WTC11 (cell line): ENCODE measurements at regions not wholly inside any gene's neighbourhood (a gene's known extent, or its start where the extent isn't known, plus 50 kb on each side); places are given as distances from the start of the nearest gene placed in this dataset.

Experiments used
- ATAC-seq: fragments of 200-7000 bp; cut with Tn5 transposase; 2 replicates; pipeline ENCODE4 v1.10.0; 2021; ENCODE audit warnings: mild to moderate bottlenecking, moderate library complexity
- CTCF ChIA-PET: fragments of 300-600 bp; sonication (Branson Sonifier 250); formaldehyde crosslinking; loops from one replicate; lab custom pipeline; 2021; ENCODE audit warnings: antibody characterized with exemption; lab: Charles Lee
- POLR2A ChIA-PET: fragments of 350-600 bp; sonication (Branson Sonifier 250); formaldehyde crosslinking; loops from one replicate; lab custom pipeline; 2021; ENCODE audit warnings: antibody characterized with exemption; lab: Charles Lee
- DNase-seq: peaks from one replicate; pipeline ENCODE4 v3.0.0; 2021; ENCODE audit warnings: low spot score
- H3K27ac Mint-ChIP-seq: 2 replicates; pipeline ENCODE4 v1.8.0; 2021; ENCODE audit warnings: mixed read lengths
- H3K27me3 Mint-ChIP-seq: 2 replicates; pipeline ENCODE4 v1.8.0; 2021; ENCODE audit warnings: low read depth, mild to moderate bottlenecking, moderate library complexity, mixed read lengths
- H3K36me3 Mint-ChIP-seq: 2 replicates; pipeline ENCODE4 v1.8.0; 2021; ENCODE audit warnings: mixed read lengths
- H3K4me1 Mint-ChIP-seq: 2 replicates; pipeline ENCODE4 v1.8.0; 2022; ENCODE audit warnings: mixed read lengths
- H3K4me3 Mint-ChIP-seq: 2 replicates; pipeline ENCODE4 v1.8.0; 2021; ENCODE audit warnings: mild to moderate bottlenecking, moderate library complexity, mixed read lengths
- H3K9me3 Mint-ChIP-seq: 2 replicates; pipeline ENCODE4 v1.8.0; 2021; ENCODE audit warnings: mixed read lengths
- AR ChIP-seq: fragments of 250-450 bp; sonication (Bioruptor Pico); IDR thresholded peaks from 2 replicates; pipeline ENCODE4 v1.9.0; 2021; ENCODE audit warnings: mild to moderate bottlenecking
- CBFB ChIP-seq: sonication (generic); formaldehyde crosslinking; IDR thresholded peaks from 2 replicates; pipeline ENCODE4 v1.8.1; 2022; ENCODE audit warnings: mild to moderate bottlenecking, low read depth, missing genetic modification reagents
- E2F4 ChIP-seq: sonication (generic); formaldehyde crosslinking; IDR thresholded peaks from 2 replicates; pipeline ENCODE4 v1.8.1; 2022; ENCODE audit warnings: low read depth, mild to moderate bottlenecking, moderate library complexity, missing genetic modification reagents, borderline replicate concordance
- GRHL2 ChIP-seq: fragments of 250-450 bp; sonication (Bioruptor Pico); IDR thresholded peaks from 2 replicates; pipeline ENCODE4 v1.8.0; 2022; ENCODE audit warnings: mild to moderate bottlenecking, moderate library complexity; ENCODE audit not compliant: insufficient replicate concordance, severe bottlenecking
- MYBL2 ChIP-seq: sonication (generic); formaldehyde crosslinking; IDR thresholded peaks from 2 replicates; pipeline ENCODE4 v1.8.1; 2023; ENCODE audit warnings: mild to moderate bottlenecking, moderate library complexity, missing genetic modification reagents
- NFE2L1 ChIP-seq: sonication (generic); formaldehyde crosslinking; IDR thresholded peaks from 2 replicates; pipeline ENCODE4 v1.8.1; 2023; ENCODE audit warnings: missing genetic modification reagents
- OVOL2 ChIP-seq: fragments of 250-450 bp; sonication (Bioruptor Pico); IDR thresholded peaks from 2 replicates; pipeline ENCODE4 v1.9.0; 2021; ENCODE audit warnings: mild to moderate bottlenecking, borderline replicate concordance
- RELA ChIP-seq: sonication (generic); formaldehyde crosslinking; IDR thresholded peaks from 2 replicates; pipeline ENCODE4 v1.8.1; 2022; ENCODE audit warnings: missing genetic modification reagents, mild to moderate bottlenecking, borderline replicate concordance
- SMAD3 ChIP-seq: sonication (generic); formaldehyde crosslinking; IDR thresholded peaks from 2 replicates; pipeline ENCODE4 v1.8.0; 2022; ENCODE audit warnings: missing genetic modification reagents, mild to moderate bottlenecking, borderline replicate concordance
- STAT6 ChIP-seq: sonication (generic); formaldehyde crosslinking; conservative IDR thresholded peaks from 2 replicates; pipeline ENCODE4 v1.8.1; 2023; ENCODE audit warnings: mild to moderate bottlenecking, low read depth, missing genetic modification reagents, moderate library complexity
- USF1 ChIP-seq: sonication (generic); formaldehyde crosslinking; IDR thresholded peaks from 2 replicates; pipeline ENCODE4 v1.8.0; 2022; ENCODE audit warnings: mild to moderate bottlenecking, missing genetic modification reagents
- ZNF121 ChIP-seq: sonication (generic); formaldehyde crosslinking; IDR thresholded peaks from 2 replicates; pipeline ENCODE4 v1.8.0; 2023; ENCODE audit warnings: missing genetic modification reagents
- ZNF263 ChIP-seq: sonication (generic); formaldehyde crosslinking; IDR thresholded peaks from 2 replicates; pipeline ENCODE4 v1.8.1; 2022; ENCODE audit warnings: low read depth, mild to moderate bottlenecking, moderate library complexity, missing genetic modification reagents
- ZNF396 ChIP-seq: fragments of 250-450 bp; sonication (Bioruptor Pico); IDR thresholded peaks from 2 replicates; pipeline ENCODE4 v1.8.0; 2021; ENCODE audit warnings: mild to moderate bottlenecking, moderate library complexity, borderline replicate concordance
- ZNF423 ChIP-seq: fragments of 250-450 bp; sonication (Bioruptor Pico); IDR thresholded peaks from 2 replicates; pipeline ENCODE4 v2.1.2; 2022; ENCODE audit warnings: mild to moderate bottlenecking, moderate library complexity
- ZNF532 ChIP-seq: fragments of 250-450 bp; sonication (Bioruptor Pico); IDR thresholded peaks from 2 replicates; pipeline ENCODE4 v1.9.0; 2021; ENCODE audit warnings: mild to moderate bottlenecking, borderline replicate concordance

- TF ChIP-seq STAT6 (no peak), SMAD3 (no peak), USF1 (CRISPR knock-in tag) (no peak)
These were observed 200.5 kb upstream of the ACTBL2 start (continued) for GRCh38 chr5:57683036-57683630.

- no peaks in the 10 kb centered on the region for H3K36me3 Mint-ChIP-seq
- no peak overlapping the region for H3K4me3 Mint-ChIP-seq
- H3K27me3 Mint-ChIP-seq, result no peaks in the 10 kb centered on the region
- POLR2A ChIA-PET, result no interaction called here
- ATAC-seq (no peak), DNase-seq (no peak)
- CTCF ChIA-PET, result interaction anchor here (2.2 kb wide), 1 partner anchor 32 kb away, joined by 5 read pairs; no protein-coding TSS in a partner anchor
- peaks cover 3% of the 10 kb centered on the region; the same call in 1 of the 2 replicates for H3K4me1 Mint-ChIP-seq
- no peak overlapping the region for H3K27ac Mint-ChIP-seq
- H3K9me3 Mint-ChIP-seq, result no peaks in the 10 kb centered on the region; the same call in 1 of the 2 replicates
- TF ChIP-seq NFE2L1 (no peak), RELA (CRISPR knock-in tag) (no peak), OVOL2 (CRISPR knock-in tag) (no peak), ZNF263 (CRISPR knock-in tag) (no peak), ZNF532 (CRISPR knock-in tag) (no peak), CBFB (no peak), AR (CRISPR knock-in tag) (no peak), STAT6 (no peak), ZNF423 (no peak), MYBL2 (CRISPR knock-in tag) (no peak), E2F4 (CRISPR knock-in tag) (no peak), ZNF121 (CRISPR knock-in tag) (no peak), ZNF396 (CRISPR knock-in tag) (no peak), GRHL2 (CRISPR knock-in tag) (no peak)
These were observed 199.3 kb upstream of the ACTBL2 start for GRCh38 chr5:57681942-57682341.
